Duodenal mucosa (tissue), 2 donors: ENCODE measurements at regions not wholly inside any gene's neighbourhood (a gene's known extent, or its start where the extent isn't known, plus 50 kb on each side); places are given as distances from the start of the nearest gene placed in this dataset.
A peak's percentile ranks its signal among the peaks of the same experiment; 100 is the strongest.

Experiments
- H3K27ac ChIP-seq: one replicate; pipeline ENCODE4 v1.7.0; 2013; ENCODE audit warnings: low read depth, low read length
- H3K27me3 ChIP-seq, 2 donors: one replicate each; pipeline ENCODE4 v1.7.0; 2013; ENCODE audit warnings: low read length in 2 of 2, control low read depth in 1 of 2; ENCODE audit not compliant: insufficient read depth in 2 of 2, control insufficient read depth in 1 of 2
- H3K36me3 ChIP-seq, 2 donors: one replicate each; pipeline ENCODE4 v1.7.0; 2013; ENCODE audit warnings: low read length in 2 of 2, control low read depth in 1 of 2; ENCODE audit not compliant: insufficient read depth in 2 of 2, control insufficient read depth in 1 of 2
- H3K4me1 ChIP-seq, 2 donors: one replicate each; pipeline ENCODE4 v1.7.0; 2013; ENCODE audit warnings: low read length in 2 of 2, control low read depth in 1 of 2; ENCODE audit not compliant: insufficient read depth in 2 of 2, control insufficient read depth in 1 of 2
- H3K4me3 ChIP-seq, 2 donors: one replicate each; pipeline ENCODE4 v1.7.0; 2013; ENCODE audit warnings: low read length in 2 of 2, low read depth in 1 of 2
- H3K9ac ChIP-seq, 2 donors: one replicate each; pipeline ENCODE4 v1.7.0; 2013; ENCODE audit warnings: low read length in 2 of 2, low read depth in 1 of 2
- H3K9me3 ChIP-seq, 2 donors: one replicate each; pipeline ENCODE4 v1.7.0; 2013; ENCODE audit warnings: low read length in 2 of 2, control low read depth in 1 of 2; ENCODE audit not compliant: control insufficient read depth in 1 of 2

DNA sequence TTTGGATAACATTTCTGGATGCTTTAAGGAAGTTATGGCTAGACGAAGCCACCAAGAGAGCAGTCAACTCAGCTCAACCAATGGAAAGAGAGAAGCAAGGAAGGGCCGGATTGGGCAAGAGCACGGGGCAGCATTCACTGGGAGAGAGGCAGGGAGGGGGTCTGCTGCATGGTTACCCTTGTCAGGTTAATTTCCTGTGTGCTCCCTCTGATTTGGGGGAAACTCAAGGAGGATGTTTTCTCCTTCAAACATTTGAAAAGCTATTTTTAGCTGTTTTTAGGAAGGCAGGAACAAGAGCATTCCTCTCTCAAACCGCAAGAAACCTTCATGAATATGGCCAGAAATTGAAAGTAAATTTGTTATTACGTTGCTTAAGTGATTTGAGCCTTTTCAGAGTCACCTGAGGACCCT is 118.5 kb upstream of the ZFHX3 start:
- H3K27ac ChIP-seq = no peak overlapping the region
- no peaks in the 10 kb centered on the region for H3K9me3 ChIP-seq
- H3K36me3 ChIP-seq = no peaks in the 10 kb centered on the region
- no peak overlapping the region for H3K9ac ChIP-seq
- H3K4me3 ChIP-seq = peak overlapping the region in 1 of 2 donors; percentile 29
- H3K27me3 ChIP-seq = no peaks in the 10 kb centered on the region
- peaks cover 0 to 8% of the 10 kb centered on the region in 2 donors for H3K4me1 ChIP-seq

- Histone ChIP-seq H3K27ac (no peak overlapping the region), H3K27me3 (no peaks in the 10 kb centered on the region), H3K9ac (no peak overlapping the region), H3K9me3 (no peaks in the 10 kb centered on the region), H3K4me1 (no peaks in the 10 kb centered on the region), H3K36me3 (no peaks in the 10 kb centered on the region), H3K4me3 (no peak overlapping the region)
Observed at GRCh38 chr16:73163238-73163815, 115.4 kb upstream of the ZFHX3 start.

DNA sequence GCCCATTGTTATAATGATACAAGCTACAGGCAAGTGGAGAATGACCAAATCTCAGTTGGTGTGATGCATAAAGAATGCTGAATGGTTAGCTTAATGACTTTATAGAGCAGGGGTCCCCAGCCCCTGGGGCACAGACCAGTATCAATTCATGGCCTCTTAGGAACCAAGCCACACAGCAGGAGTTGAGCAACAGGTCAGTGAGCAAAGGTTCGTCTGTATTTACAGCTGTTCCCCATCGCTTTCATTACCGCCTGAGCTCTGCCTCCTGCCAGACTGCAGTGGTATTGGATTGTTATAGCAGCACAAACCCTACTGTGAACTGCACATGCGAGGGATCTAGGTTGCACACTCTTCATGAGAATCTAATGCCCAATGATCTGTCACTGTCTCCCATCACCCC is 114.0 kb upstream of the ZFHX3 start:
- H3K4me3 ChIP-seq = no peak overlapping the region
- no peaks in the 10 kb centered on the region for H3K4me1 ChIP-seq
- H3K9ac ChIP-seq = no peak overlapping the region
- no peaks in the 10 kb centered on the region for H3K9me3 ChIP-seq
- no peaks in the 10 kb centered on the region for H3K36me3 ChIP-seq
- H3K27me3 ChIP-seq = no peaks in the 10 kb centered on the region
- no peak overlapping the region for H3K27ac ChIP-seq

DNA sequence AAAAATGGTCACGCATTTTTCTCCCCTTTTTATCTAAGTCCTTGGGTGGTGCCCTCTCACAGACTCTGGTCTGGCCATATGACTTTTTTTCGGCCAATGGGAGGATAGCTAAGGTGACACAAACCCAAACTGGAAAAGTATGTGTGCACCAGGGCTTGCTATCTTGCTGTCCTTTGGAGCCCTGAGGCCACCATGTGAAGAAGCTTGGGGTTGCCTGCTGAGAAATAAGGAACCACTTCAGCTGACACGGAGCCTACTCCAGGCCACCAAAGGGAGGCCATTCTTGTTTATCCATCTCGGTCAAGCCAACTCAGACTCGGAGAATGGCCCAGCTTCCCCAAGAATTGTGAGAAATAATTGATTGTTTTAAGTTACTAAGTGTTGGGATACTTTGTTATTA is 111.4 kb upstream of the ZFHX3 start:
- Histone ChIP-seq H3K27ac (no peak overlapping the region), H3K4me3 (no peak overlapping the region), H3K9me3 (no peaks in the 10 kb centered on the region), H3K27me3 (no peaks in the 10 kb centered on the region), H3K9ac (no peak overlapping the region), H3K4me1 (no peaks in the 10 kb centered on the region), H3K36me3 (no peaks in the 10 kb centered on the region)

DNA sequence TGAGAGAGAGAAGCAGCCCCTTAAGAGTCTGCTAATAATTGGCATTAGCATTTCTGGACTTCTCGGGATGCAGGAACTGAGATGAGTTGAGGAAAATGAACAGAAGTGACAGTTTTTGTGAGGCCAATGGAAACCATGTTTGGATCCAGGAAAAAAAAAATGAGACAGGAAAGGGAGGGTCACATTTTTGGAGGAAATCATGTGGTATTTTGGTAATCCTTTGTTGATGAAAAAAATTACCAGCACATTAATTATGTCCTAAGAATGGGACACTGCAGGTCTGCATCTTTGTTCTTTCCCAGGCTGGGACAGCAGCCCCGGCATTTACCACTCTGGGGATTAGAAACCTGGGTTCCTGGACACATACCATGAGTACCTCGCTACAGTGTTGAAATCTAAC is 109.9 kb upstream of the ZFHX3 start:
- Histone ChIP-seq H3K4me3 (no peak overlapping the region), H3K27ac (no peak overlapping the region), H3K9ac (no peak overlapping the region), H3K36me3 (no peaks in the 10 kb centered on the region), H3K9me3 (no peaks in the 10 kb centered on the region), H3K4me1 (no peaks in the 10 kb centered on the region), H3K27me3 (no peaks in the 10 kb centered on the region)

GRCh38 chr16:73154063-73154870 is 106.3 kb upstream of the ZFHX3 start:
- H3K9me3 ChIP-seq = no peaks in the 10 kb centered on the region
- H3K9ac ChIP-seq = no peak overlapping the region
- no peaks in the 10 kb centered on the region for H3K27me3 ChIP-seq
- no peaks in the 10 kb centered on the region for H3K36me3 ChIP-seq
- H3K4me1 ChIP-seq = no peaks in the 10 kb centered on the region
- H3K4me3 ChIP-seq = no peak overlapping the region
- peak overlapping the region; percentile 10 for H3K27ac ChIP-seq

DNA sequence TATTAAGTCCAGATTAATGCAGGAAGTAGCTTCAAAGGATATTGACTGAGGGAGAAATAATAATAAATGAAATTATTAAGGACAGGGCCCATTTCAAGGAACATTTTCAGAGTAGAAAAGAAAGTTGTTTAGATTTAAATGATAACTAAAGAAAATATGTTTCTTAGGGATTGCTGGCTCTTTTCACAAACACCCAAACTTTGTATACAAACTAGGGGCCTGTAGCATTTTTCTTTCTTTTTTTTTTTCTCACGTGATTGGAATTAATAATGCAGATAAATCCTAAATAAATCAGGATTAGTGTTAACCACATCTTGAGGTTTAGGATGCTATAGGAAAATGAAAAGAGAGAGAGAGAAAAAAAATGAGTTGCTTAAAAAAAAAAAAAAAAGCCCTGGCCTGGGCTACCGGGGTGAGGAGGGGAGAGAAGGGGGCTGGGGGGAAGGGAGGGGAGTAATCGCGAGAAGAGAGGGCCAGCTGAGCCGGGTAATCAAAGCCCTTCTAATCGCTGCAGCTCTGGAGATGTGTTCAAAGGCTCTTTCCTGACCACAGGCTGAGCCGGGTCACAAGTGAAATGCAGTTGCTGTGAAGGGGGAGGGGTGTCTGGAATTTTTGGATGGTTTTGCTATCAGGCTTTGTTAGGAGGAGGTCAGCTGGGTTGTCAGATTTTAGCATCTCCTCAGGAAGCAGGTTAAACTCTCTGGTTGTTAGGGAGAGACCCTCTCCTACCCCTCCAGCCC is 104.6 kb upstream of the ZFHX3 start:
- Histone ChIP-seq H3K27me3 (no peaks in the 10 kb centered on the region), H3K4me3 (no peak overlapping the region), H3K27ac (no peak overlapping the region), H3K9me3 (no peaks in the 10 kb centered on the region), H3K4me1 (no peaks in the 10 kb centered on the region), H3K36me3 (no peaks in the 10 kb centered on the region), H3K9ac (no peak overlapping the region)

GRCh38 chr16:73151941-73152340 is 104.0 kb upstream of the ZFHX3 start:
- Histone ChIP-seq H3K36me3 (no peaks in the 10 kb centered on the region), H3K9me3 (no peaks in the 10 kb centered on the region), H3K4me3 (no peak overlapping the region), H3K4me1 (no peaks in the 10 kb centered on the region), H3K27ac (no peak overlapping the region), H3K27me3 (no peaks in the 10 kb centered on the region), H3K9ac (no peak overlapping the region)

- Histone ChIP-seq H3K36me3 (no peaks in the 10 kb centered on the region), H3K27me3 (no peaks in the 10 kb centered on the region), H3K9ac (no peak overlapping the region), H3K4me1 (no peaks in the 10 kb centered on the region), H3K9me3 (no peaks in the 10 kb centered on the region), H3K27ac (no peak overlapping the region), H3K4me3 (no peak overlapping the region)
Observed at GRCh38 chr16:73151225-73151624, 103.3 kb upstream of the ZFHX3 start.

DNA sequence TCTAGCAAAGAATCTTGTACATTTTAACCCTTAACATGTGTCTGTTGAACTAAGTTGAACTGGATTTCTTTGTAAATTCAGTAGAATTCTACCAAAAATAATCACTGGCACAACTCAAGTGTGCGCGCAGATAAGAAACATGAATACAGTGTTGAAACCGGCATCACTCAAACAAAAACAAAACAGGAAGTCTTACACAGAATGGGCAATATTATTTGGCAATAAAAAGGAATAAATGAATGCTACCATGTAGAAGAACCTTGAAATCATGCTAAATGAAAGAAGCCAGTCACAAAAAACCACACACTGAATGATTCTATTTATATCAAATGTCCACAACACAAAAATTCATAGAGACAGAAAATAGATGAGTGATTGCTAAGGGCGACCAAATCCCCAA is 102.9 kb upstream of the ZFHX3 start:
- H3K36me3 ChIP-seq = no peaks in the 10 kb centered on the region
- H3K27ac ChIP-seq = no peak overlapping the region
- H3K9ac ChIP-seq = no peak overlapping the region

More for the DNA sequence above, 102.9 kb upstream of the ZFHX3 start:
- no peak overlapping the region for H3K4me3 ChIP-seq
- H3K27me3 ChIP-seq = no peaks in the 10 kb centered on the region
- H3K4me1 ChIP-seq = no peaks in the 10 kb centered on the region
- no peaks in the 10 kb centered on the region for H3K9me3 ChIP-seq
